ENCODE measurements at regions not wholly inside any gene's neighbourhood (a gene's known extent, or its start where the extent isn't known, plus 50 kb on each side); places are given as distances from the start of the nearest gene placed in this dataset.

GRCh38 chrX:7294483-7294882 lies 146.5 kb upstream of the PUDP start:
- Histone ChIP-seq H2AFZ (ENCODE audit: low read depth, low read length, severe bottlenecking) (no peak overlapping the region), H3K4me3 (ENCODE audit: insufficient read depth, low read length, poor library complexity, severe bottlenecking) (no peak overlapping the region), H4K20me1 (ENCODE audit: low read depth, low read length) (no peaks in the 10 kb centered on the region), H3K27ac (ENCODE audit: low read depth, low read length) (no peak overlapping the region), H3K4me2 (ENCODE audit: low read depth, low read length, poor library complexity, severe bottlenecking) (no peak overlapping the region), H3K9me3 (ENCODE audit: insufficient read depth, low read length) (no peaks in the 10 kb centered on the region), H3K79me2 (ENCODE audit: insufficient read depth, low read length) (no peaks in the 10 kb centered on the region), H3K36me3 (ENCODE audit: low read length) (no peaks in the 10 kb centered on the region; the same call in 1 of the 2 replicates), H3K27me3 (ENCODE audit: low read length) (no peaks in the 10 kb centered on the region), H3K9ac (ENCODE audit: low read length) (no peak overlapping the region), H3K9me2 (replicated peaks; ENCODE audit: insufficient read depth, low read length) (no peaks in the 10 kb centered on the region), H3F3A (ENCODE audit: insufficient read depth) (no peaks in the 10 kb centered on the region)
- TF ChIP-seq EZH2phosphoT487 (conservative IDR thresholded peaks at IDR 0.05; ENCODE audit: low read length) (no peak), CTCF (IDR thresholded peaks at IDR 0.05; ENCODE audit: insufficient read depth, low read length, poor library complexity, severe bottlenecking) (no peak)

GRCh38 chrX:7286168-7286837 lies 138.3 kb upstream of the PUDP start:
- no peak overlapping the region for H3K27ac ChIP-seq (ENCODE audit: low read depth, low read length)
- TF ChIP-seq EZH2phosphoT487 (conservative IDR thresholded peaks at IDR 0.05; ENCODE audit: low read length) (no peak), CTCF (IDR thresholded peaks at IDR 0.05; ENCODE audit: insufficient read depth, low read length, poor library complexity, severe bottlenecking) (no peak)

GRCh38 chrX:7285765-7286164 lies 137.8 kb upstream of the PUDP start:
- Histone ChIP-seq H3K79me2 (ENCODE audit: insufficient read depth, low read length) (no peaks in the 10 kb centered on the region), H3F3A (ENCODE audit: insufficient read depth) (no peaks in the 10 kb centered on the region), H4K20me1 (ENCODE audit: low read depth, low read length) (no peaks in the 10 kb centered on the region), H3K4me2 (ENCODE audit: low read depth, low read length, poor library complexity, severe bottlenecking) (no peak overlapping the region), H3K9me2 (replicated peaks; ENCODE audit: insufficient read depth, low read length) (no peaks in the 10 kb centered on the region), H3K4me3 (ENCODE audit: insufficient read depth, low read length, poor library complexity, severe bottlenecking) (no peak overlapping the region), H3K27ac (ENCODE audit: low read depth, low read length) (no peak overlapping the region), H2AFZ (ENCODE audit: low read depth, low read length, severe bottlenecking) (no peak overlapping the region), H3K9me3 (ENCODE audit: insufficient read depth, low read length) (no peaks in the 10 kb centered on the region), H3K36me3 (ENCODE audit: low read length) (peaks cover 3% of the 10 kb centered on the region; the same call in 1 of the 2 replicates), H3K27me3 (ENCODE audit: low read length) (no peaks in the 10 kb centered on the region), H3K9ac (ENCODE audit: low read length) (no peak overlapping the region)
- TF ChIP-seq EZH2phosphoT487 (conservative IDR thresholded peaks at IDR 0.05; ENCODE audit: low read length) (no peak), CTCF (IDR thresholded peaks at IDR 0.05; ENCODE audit: insufficient read depth, low read length, poor library complexity, severe bottlenecking) (no peak)

More at GRCh38 chrX:7286168-7286837, 138.3 kb upstream of the PUDP start:
- H3F3A ChIP-seq (ENCODE audit: insufficient read depth) = no peaks in the 10 kb centered on the region
- H3K9me3 ChIP-seq (ENCODE audit: insufficient read depth, low read length) = no peaks in the 10 kb centered on the region
- H4K20me1 ChIP-seq (ENCODE audit: low read depth, low read length) = no peaks in the 10 kb centered on the region
- peaks cover 3% of the 10 kb centered on the region; the same call in 1 of the 2 replicates for H3K36me3 ChIP-seq (ENCODE audit: low read length)
- no peak overlapping the region for H3K9ac ChIP-seq (ENCODE audit: low read length)
- no peaks in the 10 kb centered on the region for H3K79me2 ChIP-seq (ENCODE audit: insufficient read depth, low read length)
- no peaks in the 10 kb centered on the region for H3K27me3 ChIP-seq (ENCODE audit: low read length)
- H2AFZ ChIP-seq (ENCODE audit: low read depth, low read length, severe bottlenecking) = no peak overlapping the region
- H3K9me2 ChIP-seq (replicated peaks; ENCODE audit: insufficient read depth, low read length) = no peaks in the 10 kb centered on the region
- H3K4me2 ChIP-seq (ENCODE audit: low read depth, low read length, poor library complexity, severe bottlenecking) = no peak overlapping the region
- no peak overlapping the region for H3K4me3 ChIP-seq (ENCODE audit: insufficient read depth, low read length, poor library complexity, severe bottlenecking)

All from SU-DHL-6 (cell line).